H9 (cell line): ENCODE measurements at regions not wholly inside any gene's neighbourhood (a gene's known extent, or its start where the extent isn't known, plus 50 kb on each side); places are given as distances from the start of the nearest gene placed in this dataset.
"Not testable (repeated sequence)": the region's sequence is repeated elsewhere in the genome, so short reads cannot be mapped to it uniquely, and the experiment has no call there.

Experiments
- DNase-seq: peaks from one replicate; pipeline ENCODE4 v3.0.0-alpha.2; 2017
- H2AFZ ChIP-seq: one replicate; pipeline ENCODE4 v1.6.1; 2013; ENCODE audit warnings: mild to moderate bottlenecking, low read length, control low read depth, moderate library complexity
- H2AK5ac ChIP-seq: 2 replicates; pipeline ENCODE4 v1.6.1; 2013; ENCODE audit warnings: low read length, control low read depth, mixed read lengths; ENCODE audit not compliant: insufficient read length
- H2BK120ac ChIP-seq: one replicate; pipeline ENCODE4 v1.6.1; 2013; ENCODE audit warnings: low read depth, mild to moderate bottlenecking, low read length, control low read depth, inconsistent platforms; ENCODE audit not compliant: poor library complexity, severe bottlenecking
- H2BK12ac ChIP-seq: 2 replicates; pipeline ENCODE4 v1.6.1; 2013; ENCODE audit warnings: low read length, control low read depth, mixed read lengths, low read depth; ENCODE audit not compliant: insufficient read length
- H2BK15ac ChIP-seq: 2 replicates; pipeline ENCODE4 v1.6.1; 2013; ENCODE audit warnings: low read depth, low read length, control low read depth
- H2BK20ac ChIP-seq: one replicate; pipeline ENCODE4 v1.6.1; 2013; ENCODE audit warnings: low read depth, mild to moderate bottlenecking, low read length, control low read depth, inconsistent platforms; ENCODE audit not compliant: poor library complexity, severe bottlenecking
- H2BK5ac ChIP-seq: 2 replicates; pipeline ENCODE4 v1.6.1; 2013; ENCODE audit warnings: low read length, control low read depth, mixed read lengths; ENCODE audit not compliant: insufficient read length
- H3K14ac ChIP-seq: 2 replicates; pipeline ENCODE4 v1.6.1; 2013; ENCODE audit warnings: low read length, control low read depth; ENCODE audit not compliant: insufficient read depth
- H3K18ac ChIP-seq: 2 replicates; pipeline ENCODE4 v1.6.1; 2013; ENCODE audit warnings: low read depth, mild to moderate bottlenecking, mixed read lengths, low read length, control low read depth; ENCODE audit not compliant: insufficient read length
- H3K23ac ChIP-seq: 2 replicates; pipeline ENCODE4 v1.6.1; 2013; ENCODE audit warnings: low read length, control low read depth, mixed read lengths, low read depth; ENCODE audit not compliant: insufficient read length
- H3K23me2 ChIP-seq: 2 replicates; pipeline ENCODE4 v1.6.1; 2013; ENCODE audit warnings: low read depth, mild to moderate bottlenecking, mixed read lengths, low read length, control low read depth; ENCODE audit not compliant: insufficient read length, poor library complexity, severe bottlenecking
- H3K27ac ChIP-seq: 2 replicates; pipeline ENCODE4 v1.5.1; 2013; ENCODE audit warnings: low read length, control low read depth, mixed read lengths, low read depth; ENCODE audit not compliant: insufficient read length
- H3K27me3 ChIP-seq: 2 replicates; pipeline ENCODE4 v1.6.1; 2013; ENCODE audit warnings: low read length, control low read depth, inconsistent platforms; ENCODE audit not compliant: insufficient read depth
- H3K4ac ChIP-seq: 2 replicates; pipeline ENCODE4 v1.6.1; 2013; ENCODE audit warnings: low read depth, mild to moderate bottlenecking, control low read depth, inconsistent platforms, low read length, moderate library complexity
- H3K4me1 ChIP-seq: 2 replicates; pipeline ENCODE4 v1.6.1; 2013; ENCODE audit warnings: low read length, control low read depth, inconsistent platforms; ENCODE audit not compliant: insufficient read depth
- H3K4me2 ChIP-seq: 2 replicates; pipeline ENCODE4 v1.6.1; 2013; ENCODE audit warnings: low read length, control low read depth, mixed read lengths; ENCODE audit not compliant: insufficient read length, insufficient read depth
- H3K56ac ChIP-seq: 2 replicates; pipeline ENCODE4 v1.6.1; 2013; ENCODE audit warnings: low read depth, mild to moderate bottlenecking, mixed read lengths, low read length, control low read depth; ENCODE audit not compliant: insufficient read length
- H3K79me1 ChIP-seq: 2 replicates; pipeline ENCODE4 v1.6.1; 2013; ENCODE audit warnings: low read depth, mild to moderate bottlenecking, moderate library complexity, low read length, control low read depth, inconsistent platforms; ENCODE audit not compliant: insufficient read depth, poor library complexity, severe bottlenecking
- H3K79me2 ChIP-seq: 2 replicates; pipeline ENCODE4 v1.6.1; 2013; ENCODE audit warnings: low read length, control low read depth, inconsistent platforms; ENCODE audit not compliant: insufficient read depth
- H3K9ac ChIP-seq: 2 replicates; pipeline ENCODE4 v1.6.1; 2013; ENCODE audit warnings: low read length, control low read depth, mixed read lengths; ENCODE audit not compliant: insufficient read length; ENCODE audit errors: extremely low read depth
- H3K9me3 ChIP-seq: one replicate; pipeline ENCODE4 v1.6.1; 2013; ENCODE audit warnings: low read depth, low read length, inconsistent platforms; ENCODE audit not compliant: control insufficient read depth
- H3T11ph ChIP-seq: one replicate; pipeline ENCODE4 v1.6.1; 2013; ENCODE audit warnings: mild to moderate bottlenecking, low read length, control low read depth, inconsistent platforms
- H4K20me1 ChIP-seq: one replicate; pipeline ENCODE4 v1.6.1; 2013; ENCODE audit not compliant: control insufficient read depth, insufficient read length, insufficient read depth
- H4K5ac ChIP-seq: 2 replicates; pipeline ENCODE4 v1.6.1; 2013; ENCODE audit warnings: low read depth, mild to moderate bottlenecking, mixed read lengths, low read length, control low read depth; ENCODE audit not compliant: insufficient read length
- H4K8ac ChIP-seq: replicated peaks from 2 replicates; pipeline ENCODE4 v1.6.1; 2013; ENCODE audit warnings: low read length, control low read depth, mixed read lengths, low read depth; ENCODE audit not compliant: insufficient read length
- H4K91ac ChIP-seq: 2 replicates; pipeline ENCODE4 v1.6.1; 2013; ENCODE audit warnings: low read depth, mild to moderate bottlenecking, moderate library complexity, mixed read lengths, low read length, control low read depth; ENCODE audit not compliant: insufficient read length
- H3K27ac Mint-ChIP-seq, 3 experiments: 2 replicates in 2 of 3; 3 replicates in 1 of 3; pipeline ENCODE4 v1.8.0; 2020 to 2021; ENCODE audit warnings: mixed read lengths in 3 of 3, mild to moderate bottlenecking in 1 of 3, moderate library complexity in 1 of 3
- H3K27me3 Mint-ChIP-seq: 2 replicates; pipeline ENCODE4 v1.8.0; 2021; ENCODE audit warnings: low read depth, mild to moderate bottlenecking, moderate library complexity, mixed read lengths
- H3K36me3 Mint-ChIP-seq, 3 experiments: 2 replicates in 2 of 3; 3 replicates in 1 of 3; pipeline ENCODE4 v1.8.0; 2020 to 2021; ENCODE audit warnings: low read depth in 3 of 3, mixed read lengths in 3 of 3; ENCODE audit not compliant: insufficient read depth in 1 of 3
- H3K4me1 Mint-ChIP-seq, 2 experiments: 2 replicates each; pipeline ENCODE4 v1.8.0; 2020; ENCODE audit warnings: mixed read lengths in 2 of 2
- H3K4me3 Mint-ChIP-seq, 2 experiments: 2 replicates in 1 of 2; 3 replicates in 1 of 2; pipeline ENCODE4 v1.8.0; 2020 to 2021; ENCODE audit warnings: mild to moderate bottlenecking in 2 of 2, mixed read lengths in 2 of 2, moderate library complexity in 1 of 2
- H3K9me3 Mint-ChIP-seq, 2 experiments: 2 replicates in 1 of 2; 3 replicates in 1 of 2; pipeline ENCODE4 v1.8.0; 2020; ENCODE audit warnings: mild to moderate bottlenecking in 2 of 2, mixed read lengths in 2 of 2, moderate library complexity in 1 of 2
- WGBS: extraction: QIAGEN DNeasy Blood & Tissue Kit; methylation state at CpG from one replicate; pipeline ENCODE4 v1.1.7; 2013; ENCODE audit warnings: missing lambda C conversion rate, low lambda C conversion rate, mixed read lengths; ENCODE audit not compliant: insufficient read length; ENCODE audit errors: extremely low coverage; 5-methylcytosine and 5-hydroxymethylcytosine counted together
- TF ChIP-seq, protein P1 (sequence below): fragments of 200-600 bp; sonication (generic); conservative IDR thresholded peaks from 3 replicates; pipeline ENCODE4 v1.8.0; 2021; ENCODE audit warnings: antibody characterized with exemption, mild to moderate bottlenecking

DNA sequence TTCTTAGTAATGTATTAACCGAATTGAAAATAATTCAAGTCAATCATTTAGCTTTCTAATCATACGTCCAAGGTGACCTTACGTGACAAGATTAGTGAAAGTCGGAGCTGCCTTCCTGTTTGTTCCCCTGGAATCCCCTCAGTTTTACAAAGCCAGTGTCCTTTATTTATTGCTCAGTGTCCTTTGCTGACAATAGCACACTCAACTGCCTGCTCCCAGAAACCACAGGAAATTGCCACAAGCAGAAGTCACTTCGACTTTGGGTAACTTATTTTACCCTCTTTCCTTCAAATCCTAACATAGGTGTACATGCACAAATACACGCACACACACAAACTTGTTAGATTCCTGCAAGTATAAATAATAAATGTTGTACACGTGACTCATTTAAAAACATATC is 1167.7 kb upstream of the ADGRB3 start:
- H2BK5ac ChIP-seq = no peak overlapping the region
- no peak overlapping the region for H2AK5ac ChIP-seq
- no peak overlapping the region for H4K8ac ChIP-seq
- no peak overlapping the region for H3T11ph ChIP-seq
- H2BK12ac ChIP-seq = no peak overlapping the region
- no peak overlapping the region for H2AFZ ChIP-seq
- no peak overlapping the region for H3K4ac ChIP-seq
- no peak overlapping the region for H2BK120ac ChIP-seq
- H2BK20ac ChIP-seq = no peak overlapping the region
- H3K9ac ChIP-seq = no peak overlapping the region
- H3K18ac ChIP-seq = no peak overlapping the region
- H4K91ac ChIP-seq = no peak overlapping the region
- no peaks in the 10 kb centered on the region for H4K20me1 ChIP-seq
- H3K79me2 ChIP-seq = no peaks in the 10 kb centered on the region
- no peak overlapping the region for H3K14ac ChIP-seq
- H3K27ac ChIP-seq = no peak overlapping the region
- H3K4me1 Mint-ChIP-seq = no peaks in the 10 kb centered on the region
- no peak overlapping the region for H3K56ac ChIP-seq
- H3K4me3 Mint-ChIP-seq = no peak overlapping the region
- H3K23ac ChIP-seq = no peak overlapping the region
- H3K9me3 ChIP-seq = no peaks in the 10 kb centered on the region
- peaks cover 11 to 14% of the 10 kb centered on the region in 2 experiments; a peak in 4 of 5 replicates for H3K9me3 Mint-ChIP-seq
- no peak overlapping the region for H3K27ac Mint-ChIP-seq
- no CpG with 5 or more reads among the region's 7 CpGs for WGBS
- H2BK15ac ChIP-seq = no peak overlapping the region
- no peaks in the 10 kb centered on the region for H3K23me2 ChIP-seq
- H3K36me3 Mint-ChIP-seq = peaks cover 0 to 5% (median 3%) of the 10 kb centered on the region in 3 experiments; a peak in 3 of 7 replicates
- H3K4me1 ChIP-seq = no peaks in the 10 kb centered on the region
- no peaks in the 10 kb centered on the region; the same call in 1 of the 2 replicates for H3K27me3 Mint-ChIP-seq
- H3K27me3 ChIP-seq = no peaks in the 10 kb centered on the region
- H4K5ac ChIP-seq = no peak overlapping the region
- no peak overlapping the region for H3K4me2 ChIP-seq
- TF ChIP-seq, protein P1, sequence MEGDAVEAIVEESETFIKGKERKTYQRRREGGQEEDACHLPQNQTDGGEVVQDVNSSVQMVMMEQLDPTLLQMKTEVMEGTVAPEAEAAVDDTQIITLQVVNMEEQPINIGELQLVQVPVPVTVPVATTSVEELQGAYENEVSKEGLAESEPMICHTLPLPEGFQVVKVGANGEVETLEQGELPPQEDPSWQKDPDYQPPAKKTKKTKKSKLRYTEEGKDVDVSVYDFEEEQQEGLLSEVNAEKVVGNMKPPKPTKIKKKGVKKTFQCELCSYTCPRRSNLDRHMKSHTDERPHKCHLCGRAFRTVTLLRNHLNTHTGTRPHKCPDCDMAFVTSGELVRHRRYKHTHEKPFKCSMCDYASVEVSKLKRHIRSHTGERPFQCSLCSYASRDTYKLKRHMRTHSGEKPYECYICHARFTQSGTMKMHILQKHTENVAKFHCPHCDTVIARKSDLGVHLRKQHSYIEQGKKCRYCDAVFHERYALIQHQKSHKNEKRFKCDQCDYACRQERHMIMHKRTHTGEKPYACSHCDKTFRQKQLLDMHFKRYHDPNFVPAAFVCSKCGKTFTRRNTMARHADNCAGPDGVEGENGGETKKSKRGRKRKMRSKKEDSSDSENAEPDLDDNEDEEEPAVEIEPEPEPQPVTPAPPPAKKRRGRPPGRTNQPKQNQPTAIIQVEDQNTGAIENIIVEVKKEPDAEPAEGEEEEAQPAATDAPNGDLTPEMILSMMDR = no peak
- no peak for DNase-seq
- H3K79me1 ChIP-seq = no peaks in the 10 kb centered on the region

DNA sequence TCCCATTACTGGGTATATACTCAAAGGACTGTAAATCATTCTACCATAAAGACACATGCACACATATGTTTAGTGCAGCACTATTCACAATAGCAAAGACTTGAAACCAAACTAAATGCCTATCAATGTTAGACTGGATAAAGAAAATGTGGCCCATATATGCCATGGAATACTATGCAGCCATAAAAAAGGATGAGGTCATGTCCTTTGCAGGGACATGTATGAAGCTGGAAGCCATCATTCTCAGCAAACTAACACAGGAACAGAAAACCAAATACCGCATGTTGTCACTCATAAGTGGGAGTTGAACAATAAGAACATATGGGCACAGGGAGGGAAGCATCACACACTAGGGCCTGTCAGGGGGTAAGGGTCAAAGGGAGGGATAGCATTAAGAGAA is 1172.4 kb upstream of the ADGRB3 start:
- H3K9me3 Mint-ChIP-seq = peaks cover 29 to 33% of the 10 kb centered on the region in 2 experiments
- H3K4ac ChIP-seq, H4K91ac ChIP-seq, H3K56ac ChIP-seq, H3K27me3 Mint-ChIP-seq, H3K18ac ChIP-seq, H2BK5ac ChIP-seq, H3K23me2 ChIP-seq, H3K79me1 ChIP-seq, H2BK20ac ChIP-seq, H3K27me3 ChIP-seq, H2BK12ac ChIP-seq, H3K27ac ChIP-seq, H4K20me1 ChIP-seq, H3K4me2 ChIP-seq, H3K4me1 ChIP-seq, H2BK15ac ChIP-seq, H2AK5ac ChIP-seq, H3K79me2 ChIP-seq, H3K23ac ChIP-seq, H3K4me3 Mint-ChIP-seq, H2AFZ ChIP-seq, H3K4me1 Mint-ChIP-seq, H3K9ac ChIP-seq, H3T11ph ChIP-seq, H4K5ac ChIP-seq, DNase-seq, H2BK120ac ChIP-seq, H3K27ac Mint-ChIP-seq, H3K9me3 ChIP-seq, H3K14ac ChIP-seq, H4K8ac ChIP-seq: not testable (repeated sequence)
- H3K36me3 Mint-ChIP-seq = peaks cover 9 to 20% (median 17%) of the 10 kb centered on the region in 3 experiments
- WGBS = no CpG with 5 or more reads among the region's 1 CpG
